Activated CD4-positive, alpha-beta memory T cell treated with anti-CD3 and anti-CD28 coated beads for 36 hours (primary cell): ENCODE measurements at regions not wholly inside any gene's neighbourhood (a gene's known extent, or its start where the extent isn't known, plus 50 kb on each side); places are given as distances from the start of the nearest gene placed in this dataset.

ENCODE experiments used
- CTCF ChIA-PET: fragments of 350-600 bp; sonication (Branson Sonifier 250); formaldehyde crosslinking; loops from one replicate; lab custom pipeline; 2021; ENCODE audit warnings: antibody characterized with exemption, inconsistent platforms; lab: Charles Lee
- POLR2A ChIA-PET: fragments of 350-600 bp; sonication (Branson Sonifier 250); formaldehyde crosslinking; loops from one replicate; lab custom pipeline; 2021; ENCODE audit warnings: antibody characterized with exemption; lab: Charles Lee
- DNase-seq: peaks from one replicate; pipeline ENCODE4 v3.0.0-alpha.2; 2020
- H3K27ac Mint-ChIP-seq: one replicate; pipeline ENCODE4 v1.8.0; 2021; ENCODE audit warnings: mixed read lengths
- H3K27me3 Mint-ChIP-seq: one replicate; pipeline ENCODE4 v1.8.0; 2021; ENCODE audit warnings: mixed read lengths
- H3K36me3 Mint-ChIP-seq: one replicate; pipeline ENCODE4 v1.8.0; 2021; ENCODE audit warnings: mixed read lengths
- H3K4me1 Mint-ChIP-seq: one replicate; pipeline ENCODE4 v1.8.0; 2021; ENCODE audit warnings: low read depth, mixed read lengths
- H3K4me3 Mint-ChIP-seq: one replicate; pipeline ENCODE4 v1.8.0; 2021; ENCODE audit warnings: mild to moderate bottlenecking, mixed read lengths
- H3K9me3 Mint-ChIP-seq: one replicate; pipeline ENCODE4 v1.8.0; 2021; ENCODE audit warnings: mixed read lengths
- intact Hi-C: fragments of 100-400 bp; cut with micrococcal nuclease; formaldehyde crosslinking; loops from one replicate; pipeline ENCODE4 v1.15.1; 2023

- intact Hi-C loops, result no loop called here
- Mint-ChIP-seq H3K9me3 (peaks cover 17% of the 10 kb centered on the region), H3K27me3 (no peaks in the 10 kb centered on the region), H3K4me3 (no peak overlapping the region), H3K36me3 (no peaks in the 10 kb centered on the region), H3K4me1 (no peaks in the 10 kb centered on the region), H3K27ac (no peak overlapping the region)
- no peak for DNase-seq
- ChIA-PET CTCF (no interaction called here), POLR2A (no interaction called here)
These were observed 562.9 kb upstream of the FTMT start for GRCh38 chr5:121288781-121289180.

- Mint-ChIP-seq H3K4me1 (no peaks in the 10 kb centered on the region), H3K4me3 (no peak overlapping the region), H3K27me3 (no peaks in the 10 kb centered on the region), H3K36me3 (no peaks in the 10 kb centered on the region), H3K9me3 (peaks cover 17% of the 10 kb centered on the region), H3K27ac (no peak overlapping the region)
- intact Hi-C loops, result no loop called here
- ChIA-PET POLR2A (no interaction called here), CTCF (no interaction called here)
- no peak for DNase-seq
These were observed 559.0 kb upstream of the FTMT start for GRCh38 chr5:121292664-121293063.

- ChIA-PET POLR2A (no interaction called here), CTCF (no interaction called here)
- Mint-ChIP-seq H3K9me3 (peaks cover 20% of the 10 kb centered on the region), H3K4me3 (no peak overlapping the region), H3K36me3 (no peaks in the 10 kb centered on the region), H3K27me3 (no peaks in the 10 kb centered on the region), H3K27ac (no peak overlapping the region), H3K4me1 (no peaks in the 10 kb centered on the region)
- intact Hi-C loops, result no loop called here
- no peak for DNase-seq
These were observed 555.3 kb upstream of the FTMT start for GRCh38 chr5:121296356-121296755.

GRCh38 chr5:121299153-121299552, 552.5 kb upstream of the FTMT start:
- intact Hi-C loops, result no loop called here
- Mint-ChIP-seq H3K27me3 (no peaks in the 10 kb centered on the region), H3K27ac (no peak overlapping the region), H3K4me1 (no peaks in the 10 kb centered on the region), H3K9me3 (peaks cover 10% of the 10 kb centered on the region), H3K36me3 (no peaks in the 10 kb centered on the region), H3K4me3 (no peak overlapping the region)
- ChIA-PET CTCF (no interaction called here), POLR2A (no interaction called here)
- no peak for DNase-seq

- Mint-ChIP-seq H3K36me3 (no peaks in the 10 kb centered on the region), H3K27me3 (no peaks in the 10 kb centered on the region), H3K27ac (no peak overlapping the region), H3K4me1 (no peaks in the 10 kb centered on the region), H3K9me3 (peaks cover 7% of the 10 kb centered on the region), H3K4me3 (no peak overlapping the region)
- ChIA-PET CTCF (no interaction called here), POLR2A (no interaction called here)
- intact Hi-C loops, result no loop called here
- no peak for DNase-seq
These were observed 546.8 kb upstream of the FTMT start for GRCh38 chr5:121304838-121305237.

- Mint-ChIP-seq H3K4me3 (no peak overlapping the region), H3K36me3 (no peaks in the 10 kb centered on the region), H3K4me1 (no peaks in the 10 kb centered on the region), H3K27ac (no peak overlapping the region), H3K27me3 (no peaks in the 10 kb centered on the region), H3K9me3 (peaks cover 22% of the 10 kb centered on the region)
- DNase-seq, result no peak
- POLR2A ChIA-PET, result no interaction called here
- CTCF ChIA-PET, result no interaction called here
- intact Hi-C loops, result no loop called here
These were observed 537.8 kb upstream of the FTMT start for GRCh38 chr5:121313886-121314285.

- Mint-ChIP-seq H3K27me3 (no peaks in the 10 kb centered on the region), H3K4me3 (no peak overlapping the region), H3K27ac (no peak overlapping the region), H3K36me3 (no peaks in the 10 kb centered on the region), H3K4me1 (no peaks in the 10 kb centered on the region), H3K9me3 (peaks cover 19% of the 10 kb centered on the region)
- ChIA-PET CTCF (no interaction called here), POLR2A (no interaction called here)
- intact Hi-C loops, result no loop called here
- DNase-seq, result no peak
These were observed 535.9 kb upstream of the FTMT start for GRCh38 chr5:121315786-121316185.

GRCh38 chr5:121319292-121319691, 532.4 kb upstream of the FTMT start:
- Mint-ChIP-seq H3K27ac (no peak overlapping the region), H3K4me3 (no peak overlapping the region), H3K4me1 (no peaks in the 10 kb centered on the region), H3K9me3 (peaks cover 18% of the 10 kb centered on the region), H3K27me3 (no peaks in the 10 kb centered on the region), H3K36me3 (no peaks in the 10 kb centered on the region)
- CTCF ChIA-PET, result no interaction called here
- no peak for DNase-seq
- POLR2A ChIA-PET, result interaction anchor here (0.7 kb wide), 1 partner anchor 738 kb away, joined by 3 read pairs; no protein-coding TSS in a partner anchor
- intact Hi-C loops, result no loop called here

GRCh38 chr5:121325930-121326329, 525.8 kb upstream of the FTMT start:
- Mint-ChIP-seq H3K36me3 (no peaks in the 10 kb centered on the region), H3K9me3 (no peaks in the 10 kb centered on the region), H3K27me3 (no peaks in the 10 kb centered on the region), H3K4me1 (no peaks in the 10 kb centered on the region), H3K27ac (no peak overlapping the region), H3K4me3 (no peak overlapping the region)
- ChIA-PET POLR2A (no interaction called here), CTCF (no interaction called here)
- DNase-seq, result no peak
- intact Hi-C loops, result no loop called here

GRCh38 chr5:121350181-121350930, 501.3 kb upstream of the FTMT start:
- Mint-ChIP-seq H3K27me3 (no peaks in the 10 kb centered on the region), H3K4me3 (no peak overlapping the region), H3K27ac (no peak overlapping the region), H3K36me3 (no peaks in the 10 kb centered on the region), H3K9me3 (peaks cover 3% of the 10 kb centered on the region), H3K4me1 (no peaks in the 10 kb centered on the region)
- DNase-seq, result no peak
- ChIA-PET CTCF (no interaction called here), POLR2A (no interaction called here)
- intact Hi-C loops, result no loop called here

GRCh38 chr5:121366515-121366914, 485.2 kb upstream of the FTMT start:
- DNase-seq, result no peak
- intact Hi-C loops, result no loop called here
- no peak overlapping the region for H3K4me3 Mint-ChIP-seq
- ChIA-PET CTCF (no interaction called here), POLR2A (no interaction called here)
- H3K27me3 Mint-ChIP-seq, result no peaks in the 10 kb centered on the region
- no peaks in the 10 kb centered on the region for H3K36me3 Mint-ChIP-seq
- no peaks in the 10 kb centered on the region for H3K9me3 Mint-ChIP-seq
- no peaks in the 10 kb centered on the region for H3K4me1 Mint-ChIP-seq
- no peak overlapping the region for H3K27ac Mint-ChIP-seq

- Mint-ChIP-seq H3K4me1 (no peaks in the 10 kb centered on the region), H3K27me3 (no peaks in the 10 kb centered on the region), H3K9me3 (peaks cover 2% of the 10 kb centered on the region), H3K4me3 (no peak overlapping the region), H3K36me3 (no peaks in the 10 kb centered on the region), H3K27ac (no peak overlapping the region)
- ChIA-PET CTCF (no interaction called here), POLR2A (no interaction called here)
- intact Hi-C loops, result no loop called here
- DNase-seq, result no peak
These were observed 478.3 kb upstream of the FTMT start for GRCh38 chr5:121373371-121373770.

- peaks cover 2% of the 10 kb centered on the region for H3K9me3 Mint-ChIP-seq
- intact Hi-C loops, result no loop called here
- POLR2A ChIA-PET, result no interaction called here
- DNase-seq, result no peak
- no peaks in the 10 kb centered on the region for H3K4me1 Mint-ChIP-seq
- no peaks in the 10 kb centered on the region for H3K36me3 Mint-ChIP-seq
- no peak overlapping the region for H3K27ac Mint-ChIP-seq
- no peak overlapping the region for H3K4me3 Mint-ChIP-seq
- no peaks in the 10 kb centered on the region for H3K27me3 Mint-ChIP-seq
- CTCF ChIA-PET, result no interaction called here
These were observed 474.2 kb upstream of the FTMT start for GRCh38 chr5:121377461-121377860.
